NCI-H2029 (cell line): ENCODE measurements at regions not wholly inside any gene's neighbourhood (a gene's known extent, or its start where the extent isn't known, plus 50 kb on each side); places are given as distances from the start of the nearest gene placed in this dataset.

Experiments used
- DNase-seq: peaks from one replicate; lab custom pipeline; 2025; lab: John Stamatoyannopoulos, UW

DNA sequence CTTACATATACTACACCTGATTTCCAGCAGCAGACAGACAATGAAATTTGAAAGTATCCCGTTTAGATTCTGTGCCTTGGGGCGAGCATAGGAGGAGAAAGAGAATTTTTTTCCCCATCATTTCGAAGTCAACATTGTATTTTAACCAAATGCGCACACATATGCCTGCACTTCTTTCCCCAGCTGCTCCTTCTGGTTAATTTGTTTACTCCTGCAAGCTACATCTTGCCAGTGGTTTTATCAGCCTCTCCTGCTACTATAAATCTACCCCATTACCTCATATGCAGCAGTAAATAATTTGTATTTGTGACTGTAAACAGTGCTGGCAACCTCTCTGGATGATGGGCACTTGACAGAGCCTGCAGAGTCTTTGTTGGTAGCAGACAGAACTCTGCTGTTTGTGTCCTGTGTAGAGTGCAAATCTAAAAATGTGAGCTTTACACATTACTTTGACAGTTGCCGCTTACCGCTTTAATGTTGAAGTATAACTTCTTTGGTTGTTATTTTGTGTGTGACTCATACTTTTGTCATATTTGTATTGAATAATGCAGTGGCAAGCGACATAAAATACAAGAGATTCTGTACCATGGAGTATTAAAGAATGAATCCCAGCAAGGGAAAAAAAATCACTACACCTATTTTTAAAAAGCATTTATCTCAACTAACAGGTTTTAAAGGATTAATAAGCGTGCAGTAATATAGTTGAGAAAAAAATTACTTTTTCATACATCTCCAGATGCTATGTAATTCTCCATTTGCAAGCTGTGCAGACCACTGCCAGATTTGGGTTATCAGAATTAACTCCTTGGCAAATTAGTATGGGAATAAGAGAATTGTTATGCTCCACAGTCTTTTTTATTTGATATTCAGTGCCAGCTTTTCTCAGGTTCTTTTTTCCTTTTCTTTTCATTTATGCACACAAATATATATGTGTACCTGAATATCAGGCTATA, 536.8 kb downstream of the XIRP2 start:
- DNase-seq: no peak

DNA sequence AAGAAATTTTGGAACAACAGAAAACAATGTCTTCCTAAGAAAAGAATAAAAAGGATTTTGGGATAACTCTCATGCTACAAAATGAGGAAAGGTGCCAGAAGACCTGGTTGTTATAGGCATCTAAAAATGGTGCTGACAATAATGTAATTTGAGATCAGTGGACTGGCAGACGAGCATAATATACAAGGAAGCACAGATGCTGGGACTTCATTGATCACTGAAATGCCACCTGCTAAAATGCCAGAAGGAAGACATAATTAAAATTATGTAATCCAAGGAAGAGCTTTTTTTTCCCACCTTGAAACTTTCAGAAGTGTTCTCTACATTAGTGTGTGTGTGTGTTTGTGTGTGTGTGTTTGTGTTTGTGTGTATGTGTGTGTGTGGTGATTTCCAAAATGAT, 535.9 kb downstream of the XIRP2 start:
- no peak for DNase-seq

DNA sequence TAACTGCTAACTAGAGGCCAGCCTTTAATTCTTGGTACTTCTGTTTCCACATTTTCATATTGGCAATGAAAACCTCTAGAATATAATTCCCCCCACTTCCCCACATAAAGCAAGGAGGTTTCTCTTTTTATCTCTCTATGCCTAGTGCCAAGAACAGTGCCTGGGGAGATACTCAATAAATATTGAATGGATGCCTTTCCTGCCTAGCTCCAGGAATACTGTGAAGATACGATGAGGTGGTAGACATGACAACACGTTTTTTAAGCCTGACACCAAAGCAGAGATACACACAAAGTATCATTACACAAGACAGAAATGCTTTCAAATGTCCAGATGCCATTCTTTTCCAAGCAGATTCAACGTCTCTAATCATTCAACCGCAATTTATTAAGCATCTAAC, 535.5 kb downstream of the XIRP2 start:
- DNase-seq: no peak

DNA sequence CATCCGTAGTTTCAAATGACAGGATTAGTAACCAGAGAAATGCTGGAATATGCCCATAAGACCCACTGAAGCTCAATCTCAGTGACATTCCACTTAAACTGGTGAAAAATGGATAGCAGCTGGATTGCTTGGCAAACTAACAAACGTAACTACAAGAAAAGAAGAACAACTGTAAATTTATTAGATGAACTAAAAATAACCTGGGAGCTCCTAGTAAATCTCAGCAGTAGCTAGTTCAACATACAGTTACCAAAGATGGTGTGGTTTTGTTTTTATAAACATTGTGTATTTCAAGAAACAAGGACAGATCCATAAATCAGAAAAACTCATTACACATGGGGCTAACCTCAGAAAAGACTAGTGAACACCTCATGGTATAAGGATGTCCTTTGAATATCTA, 531.9 kb downstream of the XIRP2 start:
- DNase-seq: no peak

- no peak for DNase-seq
These were observed 526.8 kb downstream of the XIRP2 start for GRCh38 chr2:167415068-167415467.

DNA sequence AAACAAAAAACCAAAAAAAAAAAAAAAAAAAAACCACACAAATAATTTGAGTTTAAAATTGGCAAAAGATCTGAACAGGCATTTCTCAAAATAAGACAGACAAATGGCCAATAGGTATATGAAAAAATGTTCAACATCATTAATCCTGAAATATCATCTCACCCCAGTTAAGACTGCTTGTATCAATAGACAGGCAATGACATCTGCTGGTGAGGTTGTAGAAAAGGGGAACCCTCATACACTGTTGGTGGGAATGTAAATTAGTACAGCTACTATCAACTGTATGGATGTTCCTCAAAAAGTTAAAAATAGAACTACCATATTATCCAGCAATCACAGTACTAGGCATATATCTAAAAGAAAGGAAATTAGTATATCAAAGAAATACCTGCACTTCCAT, 523.1 kb downstream of the XIRP2 start:
- no peak for DNase-seq

- no peak for DNase-seq
These were observed 518.3 kb downstream of the XIRP2 start for GRCh38 chr2:167406558-167406957.

- DNase-seq: no peak
These were observed 516.5 kb downstream of the XIRP2 start for GRCh38 chr2:167404627-167405284.

- DNase-seq: no peak
These were observed 513.0 kb downstream of the XIRP2 start for GRCh38 chr2:167401309-167401708.

- DNase-seq: no peak
These were observed 512.3 kb downstream of the XIRP2 start for GRCh38 chr2:167400546-167400945.

- no peak for DNase-seq
These were observed 510.6 kb downstream of the XIRP2 start for GRCh38 chr2:167398873-167399272.

DNA sequence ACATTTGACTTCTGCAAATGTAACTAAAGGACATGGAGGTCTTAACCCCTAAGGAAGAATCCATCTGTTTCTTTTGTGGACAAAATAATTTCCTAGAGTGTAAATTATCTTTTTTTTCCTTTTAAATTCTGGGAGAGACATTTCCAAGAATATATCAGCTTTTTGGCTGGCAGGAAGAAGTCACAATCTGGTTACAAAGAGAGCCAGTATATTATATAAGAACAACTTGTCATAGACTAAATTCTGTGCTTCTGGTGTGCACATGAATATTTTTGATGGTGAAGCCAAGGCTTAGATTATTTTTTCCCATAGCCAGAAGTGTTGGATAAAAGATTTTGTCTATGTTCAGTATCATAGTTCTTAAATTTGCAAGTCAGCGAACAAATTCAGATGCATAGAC, 500.6 kb downstream of the XIRP2 start:
- no peak for DNase-seq

DNA sequence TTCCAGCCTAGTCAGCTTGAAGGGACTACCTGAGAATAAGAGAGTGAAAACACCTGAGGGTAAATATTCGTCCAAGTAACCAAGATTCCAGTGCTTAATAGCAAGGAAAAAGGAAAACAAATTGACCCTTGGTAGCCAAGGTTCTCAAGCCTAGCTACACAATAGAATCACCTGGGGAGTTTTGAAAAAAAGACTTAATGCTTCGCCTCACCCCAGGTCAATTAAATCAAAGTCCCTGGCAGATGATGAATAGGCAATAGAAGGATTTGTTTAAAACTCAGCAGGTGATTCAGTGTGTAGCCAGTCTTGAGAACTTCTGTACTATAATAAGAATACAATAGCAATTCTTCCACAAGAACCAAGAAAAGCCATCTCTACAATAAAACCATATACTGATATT, 500.2 kb downstream of the XIRP2 start:
- no peak for DNase-seq

GRCh38 chr2:167386694-167387093, 498.4 kb downstream of the XIRP2 start:
- DNase-seq: no peak

- no peak for DNase-seq
These were observed 495.4 kb downstream of the XIRP2 start for GRCh38 chr2:167383610-167384194.

GRCh38 chr2:167381349-167381748, 493.1 kb downstream of the XIRP2 start:
- no peak for DNase-seq

DNA sequence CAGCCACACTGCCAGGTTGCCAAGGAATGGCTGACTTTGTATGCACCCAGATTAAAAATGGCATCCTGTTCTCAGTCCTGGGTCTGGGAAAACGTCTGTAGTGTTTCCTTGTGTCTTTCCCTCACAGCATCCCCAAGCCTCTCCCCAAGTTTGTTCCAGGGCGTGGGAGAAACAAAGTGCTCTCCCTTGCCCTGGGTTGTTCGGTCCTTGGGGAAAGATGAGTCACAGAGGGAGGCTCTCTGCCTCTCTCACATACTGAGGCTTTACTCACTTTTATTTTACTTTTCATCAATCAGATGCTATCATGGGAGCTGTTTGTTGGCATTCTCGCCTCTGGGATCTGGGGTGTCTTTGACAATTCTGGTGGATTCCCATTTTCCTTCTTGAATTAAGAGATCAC, 492.3 kb downstream of the XIRP2 start:
- DNase-seq: no peak

DNA sequence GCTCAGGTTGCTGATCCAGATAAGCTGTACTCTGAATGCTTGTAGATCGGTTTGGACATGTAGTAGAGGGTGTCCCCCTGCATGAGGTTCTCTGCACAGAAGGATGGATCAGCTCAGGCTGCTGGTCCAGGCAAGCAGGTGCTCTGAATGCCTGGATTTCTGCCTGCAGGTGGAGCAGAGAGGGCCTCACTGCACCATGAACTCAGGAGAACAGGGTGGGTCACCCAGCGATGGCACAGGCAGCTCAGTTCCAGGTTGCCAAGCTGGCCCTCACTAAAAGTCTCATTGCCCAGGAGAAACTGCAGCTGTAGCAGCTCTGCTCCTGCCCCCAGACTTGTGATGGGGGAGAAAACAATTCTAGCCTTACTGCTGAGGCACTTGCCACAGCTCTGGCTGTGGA, 491.8 kb downstream of the XIRP2 start:
- DNase-seq: no peak

DNA sequence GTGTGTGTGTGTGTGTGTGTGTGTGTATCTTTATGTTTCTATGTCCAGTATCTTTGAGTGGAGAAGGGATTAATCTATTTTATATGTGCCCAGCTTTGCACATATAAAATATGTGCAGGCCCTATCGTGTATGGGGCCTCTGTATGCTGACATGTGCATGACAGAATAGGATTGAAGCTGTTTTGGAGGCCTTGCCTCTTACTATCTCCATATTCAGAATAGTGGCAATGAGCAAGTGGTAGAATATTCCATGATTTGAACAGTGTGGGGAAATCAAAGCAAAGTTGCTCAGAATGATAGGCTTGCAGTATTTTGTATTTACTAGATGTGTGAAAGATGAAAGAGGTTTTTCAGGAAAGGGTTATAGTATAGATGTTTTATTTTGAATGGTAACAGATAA, 480.8 kb downstream of the XIRP2 start:
- no peak for DNase-seq

- no peak for DNase-seq
These were observed 480.1 kb downstream of the XIRP2 start for GRCh38 chr2:167368371-167368770.

DNA sequence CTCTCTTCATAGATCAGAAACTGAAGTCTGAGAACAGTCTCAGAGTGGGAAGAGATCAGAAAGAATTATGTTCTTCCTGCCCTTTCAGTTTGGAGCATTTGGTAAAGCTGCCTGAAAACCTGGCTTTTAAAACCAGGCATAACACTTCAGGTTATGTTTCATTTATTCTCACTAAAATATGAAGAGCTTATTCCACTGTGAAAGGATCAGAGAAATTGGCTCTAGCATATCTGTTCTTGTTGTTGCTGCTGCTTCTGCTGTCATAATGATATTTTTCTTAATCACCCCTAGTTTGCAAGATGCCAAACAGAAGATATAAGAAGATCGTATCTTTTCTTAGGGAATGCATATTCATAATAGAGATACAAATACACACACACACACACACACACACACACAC, 476.9 kb downstream of the XIRP2 start:
- DNase-seq: no peak

DNA sequence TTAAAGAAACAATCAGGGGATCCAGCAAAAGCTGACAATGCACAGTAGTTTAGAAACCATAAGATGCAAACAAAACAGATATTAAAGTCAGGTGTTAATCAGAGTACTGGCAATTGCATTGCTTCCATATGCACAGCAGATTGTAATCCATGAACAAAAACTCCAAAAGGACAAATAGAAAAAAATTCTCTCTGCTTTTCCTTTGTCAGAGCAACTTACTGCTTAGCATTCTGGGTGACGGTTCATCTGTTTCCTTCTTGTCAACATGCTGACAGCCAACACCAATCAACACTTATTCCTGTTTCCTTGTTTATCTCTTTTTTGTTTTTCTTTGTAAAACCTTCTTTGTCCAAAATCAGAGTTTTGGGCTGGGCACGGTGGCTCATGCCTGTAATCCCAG, 473.1 kb downstream of the XIRP2 start:
- no peak for DNase-seq

GRCh38 chr2:167355821-167356220, 467.5 kb downstream of the XIRP2 start:
- DNase-seq: no peak
